ENCODE measurements at regions not wholly inside any gene's neighbourhood (a gene's known extent, or its start where the extent isn't known, plus 50 kb on each side); places are given as distances from the start of the nearest gene placed in this dataset.

DNA sequence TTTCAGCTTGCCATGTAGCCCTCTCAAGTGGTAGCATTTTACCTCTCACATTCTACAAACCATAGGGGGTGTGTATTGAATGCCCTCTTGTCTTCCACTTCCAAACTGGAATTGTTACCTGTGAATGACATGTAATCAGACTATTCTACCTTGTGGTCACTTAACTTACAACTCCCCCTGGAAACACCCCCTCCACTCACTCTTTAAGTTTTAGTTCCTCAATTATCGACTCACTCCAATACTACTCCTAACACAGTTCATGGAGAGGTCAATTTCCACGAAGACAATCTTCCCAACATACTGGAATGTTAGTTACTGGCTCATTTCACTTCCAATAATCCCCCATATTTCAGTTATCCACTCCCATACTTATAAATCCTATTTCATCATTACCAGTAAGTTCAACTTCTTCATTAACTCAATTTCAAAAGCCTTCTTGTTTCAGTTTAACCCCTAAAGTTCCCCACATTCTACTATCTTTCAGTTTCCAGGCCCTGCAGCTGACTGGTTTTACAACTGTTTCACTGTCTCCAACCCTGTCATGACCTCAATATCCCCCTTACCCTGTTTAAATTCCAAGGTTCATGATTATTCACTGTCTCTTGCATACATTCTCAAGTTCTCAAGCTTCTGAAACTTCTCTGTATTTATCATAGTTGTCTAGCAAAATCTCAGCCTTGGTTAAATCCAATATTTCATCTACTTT lies 92.5 kb downstream of the C11orf87 start:
- TF ChIP-seq, protein P1, sequence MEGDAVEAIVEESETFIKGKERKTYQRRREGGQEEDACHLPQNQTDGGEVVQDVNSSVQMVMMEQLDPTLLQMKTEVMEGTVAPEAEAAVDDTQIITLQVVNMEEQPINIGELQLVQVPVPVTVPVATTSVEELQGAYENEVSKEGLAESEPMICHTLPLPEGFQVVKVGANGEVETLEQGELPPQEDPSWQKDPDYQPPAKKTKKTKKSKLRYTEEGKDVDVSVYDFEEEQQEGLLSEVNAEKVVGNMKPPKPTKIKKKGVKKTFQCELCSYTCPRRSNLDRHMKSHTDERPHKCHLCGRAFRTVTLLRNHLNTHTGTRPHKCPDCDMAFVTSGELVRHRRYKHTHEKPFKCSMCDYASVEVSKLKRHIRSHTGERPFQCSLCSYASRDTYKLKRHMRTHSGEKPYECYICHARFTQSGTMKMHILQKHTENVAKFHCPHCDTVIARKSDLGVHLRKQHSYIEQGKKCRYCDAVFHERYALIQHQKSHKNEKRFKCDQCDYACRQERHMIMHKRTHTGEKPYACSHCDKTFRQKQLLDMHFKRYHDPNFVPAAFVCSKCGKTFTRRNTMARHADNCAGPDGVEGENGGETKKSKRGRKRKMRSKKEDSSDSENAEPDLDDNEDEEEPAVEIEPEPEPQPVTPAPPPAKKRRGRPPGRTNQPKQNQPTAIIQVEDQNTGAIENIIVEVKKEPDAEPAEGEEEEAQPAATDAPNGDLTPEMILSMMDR (IDR thresholded peaks at IDR 0.05) = no peak
- no peak for TF ChIP-seq POLR2A (IDR thresholded peaks at IDR 0.05)
